Lower leg skin (tissue), 4 donors: ENCODE measurements at regions not wholly inside any gene's neighbourhood (a gene's known extent, or its start where the extent isn't known, plus 50 kb on each side); places are given as distances from the start of the nearest gene placed in this dataset.

ENCODE experiments used
- DNase-seq, 2 donors: peaks; one replicate each; pipeline ENCODE4 v3.0.0-alpha.2; 2019; ENCODE audit warnings: low spot score in 2 of 2
- H3K4me3 ChIP-seq: fragments of 200-600 bp; sonication (generic); 2 replicates; pipeline ENCODE4 v1.5.1; 2017; ENCODE audit warnings: mild to moderate bottlenecking, low read depth; ENCODE audit not compliant: poor library complexity, severe bottlenecking
- POLR2A ChIP-seq, 2 donors: fragments of 450-650 bp; IDR thresholded peaks; one replicate each; pipeline ENCODE4 v1.6.1; 2016 to 2017; ENCODE audit warnings: antibody characterized with exemption in 2 of 2, mild to moderate bottlenecking in 1 of 2, moderate library complexity in 1 of 2
- WGBS, 2 donors: methylation state at CpG; one replicate each; pipeline ENCODE4 v1.1.5; 2018; 5-methylcytosine and 5-hydroxymethylcytosine counted together
- intact Hi-C: fragments of 100-400 bp; cut with DNase I; formaldehyde crosslinking; loops from one replicate; pipeline ENCODE4 v1.15.0; 2023; ENCODE audit warnings: low total_unique reads
- TF ChIP-seq, protein P1 (sequence below), 3 donors: fragments of 450-650 bp; IDR thresholded peaks; one replicate each; pipeline ENCODE4 v1.5.1; 2016; ENCODE audit warnings: antibody characterized with exemption in 3 of 3, mild to moderate bottlenecking in 3 of 3, moderate library complexity in 2 of 3

DNA sequence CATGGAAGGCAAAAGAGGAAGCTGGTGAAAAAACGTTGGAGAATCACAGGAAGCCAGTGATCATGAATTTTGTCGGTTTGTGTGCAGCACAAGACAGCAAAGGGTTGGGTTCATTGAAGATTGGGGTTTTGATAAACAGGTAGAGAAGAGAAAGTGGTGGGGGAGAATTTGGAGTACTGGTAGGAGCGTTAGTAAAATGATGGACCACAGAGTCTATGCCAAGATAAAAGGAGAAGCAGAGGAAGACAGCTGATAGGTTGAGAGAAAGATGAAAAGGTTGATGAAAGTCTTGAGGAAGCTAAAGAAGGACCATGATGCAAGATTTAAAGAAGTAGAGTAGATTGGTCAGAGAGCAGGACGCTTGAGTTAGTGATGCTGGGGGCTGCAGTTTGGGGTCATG is 156.8 kb upstream of the POU3F1 start:
- TF ChIP-seq, protein P1, sequence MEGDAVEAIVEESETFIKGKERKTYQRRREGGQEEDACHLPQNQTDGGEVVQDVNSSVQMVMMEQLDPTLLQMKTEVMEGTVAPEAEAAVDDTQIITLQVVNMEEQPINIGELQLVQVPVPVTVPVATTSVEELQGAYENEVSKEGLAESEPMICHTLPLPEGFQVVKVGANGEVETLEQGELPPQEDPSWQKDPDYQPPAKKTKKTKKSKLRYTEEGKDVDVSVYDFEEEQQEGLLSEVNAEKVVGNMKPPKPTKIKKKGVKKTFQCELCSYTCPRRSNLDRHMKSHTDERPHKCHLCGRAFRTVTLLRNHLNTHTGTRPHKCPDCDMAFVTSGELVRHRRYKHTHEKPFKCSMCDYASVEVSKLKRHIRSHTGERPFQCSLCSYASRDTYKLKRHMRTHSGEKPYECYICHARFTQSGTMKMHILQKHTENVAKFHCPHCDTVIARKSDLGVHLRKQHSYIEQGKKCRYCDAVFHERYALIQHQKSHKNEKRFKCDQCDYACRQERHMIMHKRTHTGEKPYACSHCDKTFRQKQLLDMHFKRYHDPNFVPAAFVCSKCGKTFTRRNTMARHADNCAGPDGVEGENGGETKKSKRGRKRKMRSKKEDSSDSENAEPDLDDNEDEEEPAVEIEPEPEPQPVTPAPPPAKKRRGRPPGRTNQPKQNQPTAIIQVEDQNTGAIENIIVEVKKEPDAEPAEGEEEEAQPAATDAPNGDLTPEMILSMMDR (IDR thresholded peaks at IDR 0.05), result no peak
- no peak for TF ChIP-seq POLR2A (IDR thresholded peaks at IDR 0.05)
- WGBS, 2 donors, result 57 to 61% methylated on average over 4 of the region's 4 CpGs
- no peak for DNase-seq
- H3K4me3 ChIP-seq, result no peak overlapping the region
- intact Hi-C loops, result no loop called here

DNA sequence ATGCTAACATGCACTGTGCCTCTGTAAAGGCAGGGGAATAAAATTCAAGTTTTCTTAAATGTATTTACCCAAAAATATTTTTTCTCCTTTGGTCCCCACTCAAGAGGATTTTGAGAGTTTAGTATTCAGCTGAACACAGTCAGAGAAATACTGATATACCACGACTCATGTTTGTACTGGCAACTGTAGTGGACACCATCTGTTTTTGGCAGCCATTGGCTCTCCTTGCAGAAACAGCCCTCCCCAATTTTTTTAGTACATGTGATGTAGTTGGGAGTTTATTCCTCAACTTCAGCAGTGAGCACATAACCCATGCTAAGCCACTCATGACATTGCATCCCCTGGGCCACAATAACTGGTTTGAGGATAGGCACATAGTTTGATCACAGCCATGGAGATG is 154.8 kb upstream of the POU3F1 start:
- TF ChIP-seq POLR2A (IDR thresholded peaks at IDR 0.05), result no peak
- TF ChIP-seq, protein P1 (IDR thresholded peaks at IDR 0.05), result no peak
- no peak overlapping the region for H3K4me3 ChIP-seq
- intact Hi-C loops, result no loop called here
- WGBS, 2 donors, result 76 to 82% methylated on average over 1 of the region's 1 CpG
- DNase-seq, result no peak

DNA sequence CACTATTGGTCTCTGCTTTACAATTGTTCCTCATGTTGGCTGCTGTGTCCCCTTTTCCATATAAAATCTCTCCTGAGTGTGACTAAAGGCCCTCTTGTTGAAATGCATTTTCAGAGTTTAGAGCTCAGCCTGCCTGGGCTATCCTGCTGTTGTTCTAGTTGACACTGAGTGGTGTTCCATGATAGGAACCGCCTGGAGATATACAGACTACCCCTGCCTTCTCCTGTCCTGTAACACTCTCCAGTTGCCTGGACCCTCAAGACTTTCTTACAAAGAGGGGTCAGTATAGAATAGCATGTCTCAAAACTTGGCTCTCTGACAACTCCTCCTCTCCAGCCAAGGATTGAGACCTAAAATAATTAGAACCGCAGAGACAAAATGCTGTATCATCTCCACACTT is 152.0 kb upstream of the POU3F1 start:
- intact Hi-C loops, result no loop called here
- no peak for TF ChIP-seq POLR2A (IDR thresholded peaks at IDR 0.05)
- TF ChIP-seq, protein P1 (IDR thresholded peaks at IDR 0.05), result no peak
- WGBS, 2 donors, result 75 to 86% methylated on average over 2 of the region's 2 CpGs
- H3K4me3 ChIP-seq, result no peak overlapping the region
- no peak for DNase-seq

DNA sequence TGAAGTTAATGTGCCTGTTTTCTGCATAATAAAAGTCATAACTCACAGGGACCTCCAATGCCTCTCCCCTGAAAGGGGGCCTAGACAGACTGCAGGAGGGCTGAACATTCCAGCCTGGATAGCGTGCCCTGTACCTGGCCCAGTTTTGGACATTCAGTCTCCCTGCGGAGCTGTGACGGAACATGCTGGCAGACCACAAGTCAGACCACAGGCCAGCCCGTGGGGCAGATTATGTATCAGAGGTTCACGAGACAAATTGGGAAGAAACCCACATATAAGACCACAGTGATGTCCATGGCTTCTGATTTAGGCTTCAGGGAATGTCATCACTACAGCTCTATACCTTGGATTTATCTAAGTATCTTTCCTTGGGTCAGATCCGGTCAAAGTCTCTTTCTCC is 151.5 kb upstream of the POU3F1 start:
- 77 to 82% methylated on average over 6 of the region's 6 CpGs for WGBS, 2 donors
- DNase-seq, result no peak
- H3K4me3 ChIP-seq, result no peak overlapping the region
- intact Hi-C loops, result no loop called here
- no peak for TF ChIP-seq POLR2A (IDR thresholded peaks at IDR 0.05)
- TF ChIP-seq, protein P1 (IDR thresholded peaks at IDR 0.05), result no peak

DNA sequence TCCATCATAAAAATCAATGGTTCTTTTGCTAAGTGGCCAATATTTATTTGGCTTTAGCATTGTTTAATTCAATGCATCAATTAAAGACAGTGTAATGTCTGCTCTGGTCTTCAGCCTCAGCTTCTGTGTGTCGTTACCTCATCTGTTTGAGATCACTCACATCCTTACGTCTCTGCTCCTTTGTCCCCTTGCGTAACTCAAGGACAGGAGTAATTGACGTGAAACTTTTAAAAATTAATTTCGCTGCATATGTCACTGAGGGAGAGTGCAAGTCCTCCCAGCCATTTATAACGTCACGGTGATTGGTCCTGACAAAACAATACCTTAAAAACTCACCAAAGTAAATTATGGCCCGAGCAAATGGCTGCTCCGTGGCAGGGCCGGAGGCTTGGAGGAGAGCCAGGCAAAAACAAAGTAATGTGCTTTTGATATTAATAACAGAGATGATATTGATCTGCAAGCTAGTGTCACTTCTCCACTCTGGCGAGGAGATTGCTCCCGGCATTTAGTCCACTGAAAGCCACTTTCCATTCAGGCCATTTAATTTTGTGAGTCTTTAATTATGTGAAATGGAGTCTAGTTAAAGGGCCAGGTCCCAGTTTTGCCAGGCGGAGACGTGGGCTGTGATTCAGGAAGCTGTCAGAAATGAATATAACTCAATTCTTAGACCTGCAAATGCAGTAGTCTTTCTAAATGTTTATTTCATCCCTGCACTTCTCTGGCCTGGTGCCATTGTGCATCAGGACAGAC is 150.9 kb upstream of the POU3F1 start:
- WGBS, 2 donors, result 60 to 72% methylated on average over 14 of the region's 14 CpGs
- no peak for TF ChIP-seq POLR2A (IDR thresholded peaks at IDR 0.05)
- TF ChIP-seq, protein P1 (IDR thresholded peaks at IDR 0.05), result no peak
- H3K4me3 ChIP-seq, result no peak overlapping the region
- DNase-seq, result no peak
- intact Hi-C loops, result no loop called here

DNA sequence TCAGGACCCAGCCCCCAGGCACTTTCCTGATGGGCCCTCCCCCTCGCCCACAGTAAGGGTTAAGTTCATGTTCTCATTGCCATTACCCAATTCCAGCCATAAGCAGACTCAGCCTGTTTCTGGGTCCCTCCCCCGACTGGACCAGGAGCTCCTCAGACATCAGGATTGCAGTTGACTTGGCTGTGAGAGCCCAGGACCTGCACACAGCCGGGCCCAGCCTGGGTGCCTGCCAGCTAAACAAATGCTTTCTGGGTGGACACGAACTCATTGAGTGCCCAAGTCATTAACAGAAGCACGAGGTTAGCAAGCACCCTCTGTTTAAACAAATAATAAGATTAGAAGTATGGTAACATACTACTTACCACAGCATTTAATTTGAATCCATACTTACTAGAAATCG is 147.9 kb upstream of the POU3F1 start:
- DNase-seq, result no peak
- TF ChIP-seq POLR2A (IDR thresholded peaks at IDR 0.05), result no peak
- TF ChIP-seq, protein P1 (IDR thresholded peaks at IDR 0.05), result no peak
- 73 to 78% methylated on average over 6 of the region's 6 CpGs for WGBS, 2 donors
- intact Hi-C loops, result no loop called here
- no peak overlapping the region for H3K4me3 ChIP-seq
